ENCODE measurements at regions not wholly inside any gene's neighbourhood (a gene's known extent, or its start where the extent isn't known, plus 50 kb on each side); places are given as distances from the start of the nearest gene placed in this dataset.

- TF ChIP-seq CTCF (IDR thresholded peaks at IDR 0.05; ENCODE audit: low read depth, low read length, poor library complexity, severe bottlenecking): no peak
- no peak for TF ChIP-seq EZH2phosphoT487 (IDR thresholded peaks at IDR 0.05; ENCODE audit: borderline replicate concordance, low read length)
Observed at GRCh38 chr19:31625056-31625455, 275.8 kb upstream of the TSHZ3 start.
